Colonic mucosa (tissue), 4 donors: ENCODE measurements at regions not wholly inside any gene's neighbourhood (a gene's known extent, or its start where the extent isn't known, plus 50 kb on each side); places are given as distances from the start of the nearest gene placed in this dataset.
A peak's percentile ranks its signal among the peaks of the same experiment; 100 is the strongest.

ENCODE experiments used
- DNase-seq: peaks from one replicate; pipeline ENCODE4 v3.0.0-alpha.2; 2020
- H3K27ac ChIP-seq: fragments of 200-600 bp; one replicate; pipeline ENCODE4 v1.8.0; 2021
- H3K27me3 ChIP-seq: fragments of 200-600 bp; one replicate; pipeline ENCODE4 v1.8.0; 2021
- H3K36me3 ChIP-seq: fragments of 200-600 bp; one replicate; pipeline ENCODE4 v1.8.0; 2021
- H3K4me1 ChIP-seq: fragments of 200-600 bp; one replicate; pipeline ENCODE4 v1.8.0; 2021; ENCODE audit warnings: mild to moderate bottlenecking
- H3K4me3 ChIP-seq: fragments of 200-600 bp; one replicate; pipeline ENCODE4 v1.8.0; 2021
- H3K9ac ChIP-seq, 2 donors: one replicate each; pipeline ENCODE4 v1.7.0; 2013; ENCODE audit warnings: control low read depth in 2 of 2, low read depth in 2 of 2, low read length in 2 of 2
- H3K9me3 ChIP-seq: fragments of 200-600 bp; one replicate; pipeline ENCODE4 v1.8.0; 2021
- intact Hi-C: fragments of 100-400 bp; cut with DNase I; formaldehyde crosslinking; loops from one replicate; pipeline ENCODE4 v1.14.1; 2022
- TF ChIP-seq, protein P1 (sequence below): fragments of 200-600 bp; IDR thresholded peaks from one replicate; pipeline ENCODE4 v1.8.0; 2022; ENCODE audit warnings: antibody characterized with exemption, mild to moderate bottlenecking
- donor health status: healthy.
- donor health status: DM: no; HTN: no; CAD: no.
- donor health status: DM: no; HTN: no; CAD: no.

DNA sequence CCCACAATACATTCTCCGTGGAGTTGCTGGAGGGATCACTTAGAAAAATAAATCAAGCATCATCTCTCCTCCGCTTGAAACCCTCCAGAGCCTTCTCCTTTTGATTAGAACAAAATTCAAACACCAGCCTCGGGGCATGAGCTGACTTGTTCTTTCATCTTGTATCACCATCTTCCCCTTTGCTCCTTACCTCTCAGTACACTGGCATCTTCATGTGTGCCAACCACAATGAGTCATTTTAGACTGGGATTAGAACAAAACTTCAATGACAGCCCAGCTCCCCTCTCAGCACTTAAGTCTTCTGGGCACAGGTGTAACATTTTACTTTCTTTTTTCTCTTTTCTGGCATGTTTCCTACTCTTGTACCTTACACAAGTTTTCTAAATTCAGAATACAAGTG, 1159.2 kb upstream of the TMEM132C start:
- H3K27ac ChIP-seq: no peak overlapping the region
- H3K9ac ChIP-seq: no peak overlapping the region
- no peaks in the 10 kb centered on the region for H3K27me3 ChIP-seq
- no peaks in the 10 kb centered on the region for H3K4me1 ChIP-seq
- no peak for DNase-seq
- no peaks in the 10 kb centered on the region for H3K36me3 ChIP-seq
- no peak overlapping the region for H3K4me3 ChIP-seq
- H3K9me3 ChIP-seq: no peaks in the 10 kb centered on the region
- TF ChIP-seq, protein P1, sequence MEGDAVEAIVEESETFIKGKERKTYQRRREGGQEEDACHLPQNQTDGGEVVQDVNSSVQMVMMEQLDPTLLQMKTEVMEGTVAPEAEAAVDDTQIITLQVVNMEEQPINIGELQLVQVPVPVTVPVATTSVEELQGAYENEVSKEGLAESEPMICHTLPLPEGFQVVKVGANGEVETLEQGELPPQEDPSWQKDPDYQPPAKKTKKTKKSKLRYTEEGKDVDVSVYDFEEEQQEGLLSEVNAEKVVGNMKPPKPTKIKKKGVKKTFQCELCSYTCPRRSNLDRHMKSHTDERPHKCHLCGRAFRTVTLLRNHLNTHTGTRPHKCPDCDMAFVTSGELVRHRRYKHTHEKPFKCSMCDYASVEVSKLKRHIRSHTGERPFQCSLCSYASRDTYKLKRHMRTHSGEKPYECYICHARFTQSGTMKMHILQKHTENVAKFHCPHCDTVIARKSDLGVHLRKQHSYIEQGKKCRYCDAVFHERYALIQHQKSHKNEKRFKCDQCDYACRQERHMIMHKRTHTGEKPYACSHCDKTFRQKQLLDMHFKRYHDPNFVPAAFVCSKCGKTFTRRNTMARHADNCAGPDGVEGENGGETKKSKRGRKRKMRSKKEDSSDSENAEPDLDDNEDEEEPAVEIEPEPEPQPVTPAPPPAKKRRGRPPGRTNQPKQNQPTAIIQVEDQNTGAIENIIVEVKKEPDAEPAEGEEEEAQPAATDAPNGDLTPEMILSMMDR: no peak
- intact Hi-C loops: loop anchor here (5.0 kb wide), 2 partner anchors 185 to 275 kb away; no protein-coding TSS in a partner anchor

DNA sequence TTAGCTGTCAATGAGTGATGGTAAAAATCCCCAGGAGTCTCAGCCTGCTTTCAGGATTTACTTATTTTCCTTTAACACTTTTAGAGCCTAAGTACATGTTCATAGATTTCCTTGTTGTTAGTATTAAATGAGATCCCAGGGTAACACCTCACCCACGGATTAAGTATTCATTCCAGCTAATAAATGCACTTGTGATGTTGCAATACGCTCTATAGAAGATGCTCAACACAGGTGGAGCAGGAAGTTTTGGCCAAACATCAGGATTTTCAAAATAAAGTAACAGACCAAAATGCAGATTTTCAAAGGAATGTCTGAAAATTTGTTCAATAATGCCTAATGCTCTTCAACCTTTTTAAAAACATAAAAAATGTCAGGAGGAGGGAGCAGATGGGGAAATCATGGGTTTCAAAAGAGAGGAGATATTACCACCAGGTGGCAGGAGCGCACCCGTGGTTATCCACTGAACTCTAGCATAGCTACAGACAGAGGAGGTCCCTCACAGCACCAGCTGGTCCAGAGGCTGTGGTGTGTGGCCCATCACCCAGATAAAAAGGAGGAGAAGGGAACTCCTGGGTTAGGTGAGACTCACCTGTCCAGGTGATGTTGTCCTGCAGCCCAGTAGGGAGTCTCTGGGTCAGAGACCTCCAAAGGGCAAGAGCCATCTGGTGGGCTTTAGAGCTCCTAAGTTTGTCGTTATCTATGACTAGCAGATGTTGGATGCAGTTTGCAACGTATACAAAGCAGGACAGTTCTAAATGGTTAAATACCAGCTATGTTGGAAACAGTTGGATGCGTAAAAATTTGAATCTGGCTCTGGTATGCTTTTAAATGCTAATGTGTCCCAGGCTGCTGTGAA, 1158.4 kb upstream of the TMEM132C start:
- Histone ChIP-seq H3K4me3 (no peak overlapping the region), H3K27me3 (no peaks in the 10 kb centered on the region), H3K9ac (no peak overlapping the region), H3K4me1 (no peaks in the 10 kb centered on the region), H3K27ac (no peak overlapping the region), H3K36me3 (no peaks in the 10 kb centered on the region), H3K9me3 (no peaks in the 10 kb centered on the region)
- TF ChIP-seq, protein P1: peak; percentile 54
- intact Hi-C loops: loop anchor here (5.0 kb wide), 2 partner anchors 184 to 274 kb away; no protein-coding TSS in a partner anchor
- DNase-seq: peak; percentile 58

DNA sequence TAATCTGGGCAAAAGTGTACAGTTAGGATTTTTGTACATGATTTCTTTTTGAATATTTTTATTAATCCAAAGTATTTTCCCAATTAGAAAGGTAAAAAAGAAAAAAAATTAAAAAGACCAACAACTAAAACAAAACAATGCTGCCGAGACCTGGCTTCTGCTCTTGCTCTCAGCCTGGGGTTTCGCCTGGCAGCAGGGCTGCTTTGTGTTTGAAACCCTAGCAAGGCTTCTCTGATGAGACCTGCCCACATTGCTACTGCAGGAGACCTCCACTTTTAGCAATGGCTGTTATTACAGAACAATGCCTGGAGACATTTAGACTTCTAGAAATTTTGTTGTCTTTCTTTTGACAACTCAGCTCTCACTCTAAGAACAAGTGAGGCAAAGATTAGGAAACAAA, 1153.0 kb upstream of the TMEM132C start:
- intact Hi-C loops: no loop called here
- no peaks in the 10 kb centered on the region for H3K27me3 ChIP-seq
- H3K36me3 ChIP-seq: no peaks in the 10 kb centered on the region
- H3K4me3 ChIP-seq: no peak overlapping the region
- H3K9ac ChIP-seq: no peak overlapping the region
- DNase-seq: no peak
- TF ChIP-seq, protein P1: no peak
- H3K9me3 ChIP-seq: no peaks in the 10 kb centered on the region
- no peaks in the 10 kb centered on the region for H3K4me1 ChIP-seq
- H3K27ac ChIP-seq: no peak overlapping the region

DNA sequence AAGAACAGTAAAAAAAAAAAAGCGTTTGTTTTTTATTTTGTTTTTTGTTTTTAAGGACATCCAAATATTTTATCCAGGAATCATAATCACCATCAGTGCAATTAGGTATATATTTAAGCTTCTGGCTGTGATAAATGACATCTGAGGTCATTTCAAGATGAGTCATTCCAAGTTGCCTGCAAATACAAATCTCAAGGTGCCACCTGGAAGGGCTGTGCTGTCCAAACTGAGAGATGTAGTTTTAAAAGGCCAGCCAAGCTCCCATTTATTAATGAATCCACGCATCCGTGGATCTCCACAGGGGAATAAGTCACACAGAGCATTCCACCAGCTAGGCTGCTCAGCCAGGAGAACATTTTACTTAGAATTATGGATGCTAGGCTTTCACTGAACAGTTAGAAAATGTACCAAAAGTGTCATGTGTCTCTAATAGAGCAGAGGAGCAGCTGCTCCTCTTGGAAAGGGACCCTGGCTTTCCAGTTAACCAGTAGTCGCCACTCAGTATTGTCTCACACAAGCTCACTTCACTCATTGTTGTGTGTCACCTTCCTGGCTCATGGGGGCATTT, 1151.4 kb upstream of the TMEM132C start:
- Histone ChIP-seq H3K27me3 (no peaks in the 10 kb centered on the region), H3K36me3 (no peaks in the 10 kb centered on the region), H3K9me3 (no peaks in the 10 kb centered on the region), H3K4me3 (no peak overlapping the region), H3K9ac (no peak overlapping the region), H3K27ac (no peak overlapping the region), H3K4me1 (no peaks in the 10 kb centered on the region)
- intact Hi-C loops: no loop called here
- TF ChIP-seq, protein P1: no peak
- no peak for DNase-seq

DNA sequence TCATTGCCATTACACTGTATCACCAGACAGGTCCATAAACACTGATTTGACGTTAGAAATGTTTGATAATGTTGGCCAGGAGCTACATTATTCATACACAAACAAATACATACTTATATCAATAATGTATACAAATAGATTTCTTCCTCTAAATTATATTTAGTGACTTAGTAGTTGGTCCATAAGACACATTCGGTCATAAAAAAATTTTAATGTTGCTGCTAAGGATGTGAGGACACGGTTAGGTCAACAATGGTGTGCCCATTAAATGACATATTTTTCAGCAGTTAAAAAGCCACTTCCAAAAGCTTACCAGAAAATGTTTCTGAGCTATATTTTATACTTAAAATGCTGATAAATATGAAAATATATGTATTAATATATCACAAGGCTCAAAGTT, 1148.7 kb upstream of the TMEM132C start:
- TF ChIP-seq, protein P1: no peak
- Histone ChIP-seq H3K27me3 (no peaks in the 10 kb centered on the region), H3K27ac (no peak overlapping the region), H3K4me1 (no peaks in the 10 kb centered on the region), H3K9ac (no peak overlapping the region), H3K36me3 (no peaks in the 10 kb centered on the region), H3K9me3 (no peaks in the 10 kb centered on the region), H3K4me3 (no peak overlapping the region)
- intact Hi-C loops: no loop called here
- no peak for DNase-seq
